AG04450 (cell line): ENCODE measurements at regions not wholly inside any gene's neighbourhood (a gene's known extent, or its start where the extent isn't known, plus 50 kb on each side); places are given as distances from the start of the nearest gene placed in this dataset.

Source experiments
- CTCF ChIA-PET: fragments of 300-600, 350-600 bp; formaldehyde crosslinking; extraction: SDS; loops from one replicate; lab custom pipeline; 2022; ENCODE audit warnings: antibody characterized with exemption, inconsistent platforms; lab: Charles Lee
- POLR2A ChIA-PET: fragments of 350-600 bp; formaldehyde crosslinking; extraction: SDS; loops from one replicate; lab custom pipeline; 2021; ENCODE audit warnings: antibody characterized with exemption, inconsistent platforms; lab: Yijun Ruan, JAX
- DNase-seq: peaks from one replicate; pipeline ENCODE4 v3.0.0-alpha.2; 2011; ENCODE audit warnings: low read depth, low spot score
- H3K27ac ChIP-seq: one replicate; pipeline ENCODE4 v1.5.1; 2012; ENCODE audit warnings: low read depth, low read length, control low read depth
- H3K27me3 ChIP-seq: one replicate; pipeline ENCODE4 v1.6.0; 2012; ENCODE audit warnings: low read length; ENCODE audit not compliant: control insufficient read depth, insufficient read depth
- H3K4me3 ChIP-seq: 2 replicates; pipeline ENCODE4 v1.5.1; 2011; ENCODE audit warnings: mild to moderate bottlenecking, low read depth, low read length, control low read depth
- H3K9me3 ChIP-seq: 2 replicates; pipeline ENCODE4 v1.5.1; 2012; ENCODE audit warnings: low read length; ENCODE audit not compliant: control insufficient read depth, insufficient read depth
- CTCF ChIP-seq: IDR thresholded peaks from 2 replicates; pipeline ENCODE4 v1.5.1; 2011; ENCODE audit warnings: low read depth, low read length, control low read depth, inconsistent platforms

GRCh38 chr1:38454236-38454635, 405.3 kb downstream of the RRAGC start:
- no peak overlapping the region for H3K4me3 ChIP-seq
- no peaks in the 10 kb centered on the region for H3K27me3 ChIP-seq
- TF ChIP-seq CTCF = no peak
- no peak overlapping the region for H3K27ac ChIP-seq
- POLR2A ChIA-PET = no interaction called here
- no peak for DNase-seq
- no peaks in the 10 kb centered on the region for H3K9me3 ChIP-seq
- CTCF ChIA-PET = no interaction called here

GRCh38 chr1:38452246-38452645, 405.7 kb upstream of the POU3F1 start:
- ChIA-PET CTCF (interaction anchor here (0.6 kb wide), 1 partner anchor 760 kb away, joined by 4 read pairs; no protein-coding TSS in a partner anchor), POLR2A (no interaction called here)
- H3K27me3 ChIP-seq = no peaks in the 10 kb centered on the region
- H3K9me3 ChIP-seq = no peaks in the 10 kb centered on the region
- TF ChIP-seq CTCF = no peak
- DNase-seq = no peak
- H3K27ac ChIP-seq = no peak overlapping the region
- H3K4me3 ChIP-seq = no peak overlapping the region

- no peak for TF ChIP-seq CTCF
- no peak overlapping the region for H3K4me3 ChIP-seq
- H3K27ac ChIP-seq = no peak overlapping the region
- H3K27me3 ChIP-seq = no peaks in the 10 kb centered on the region
- no peaks in the 10 kb centered on the region for H3K9me3 ChIP-seq
- CTCF ChIA-PET = no interaction called here
- no peak for DNase-seq
- POLR2A ChIA-PET = no interaction called here
Observed at GRCh38 chr1:38451541-38451993, 405.0 kb upstream of the POU3F1 start.

GRCh38 chr1:38448893-38449292, 402.3 kb upstream of the POU3F1 start:
- Histone ChIP-seq H3K9me3 (no peaks in the 10 kb centered on the region), H3K27ac (no peak overlapping the region), H3K4me3 (no peak overlapping the region), H3K27me3 (no peaks in the 10 kb centered on the region)
- POLR2A ChIA-PET = no interaction called here
- no peak for DNase-seq
- CTCF ChIA-PET = no interaction called here
- no peak for TF ChIP-seq CTCF

GRCh38 chr1:38446936-38447335, 400.3 kb upstream of the POU3F1 start:
- no peaks in the 10 kb centered on the region for H3K27me3 ChIP-seq
- POLR2A ChIA-PET = no interaction called here
- no peak overlapping the region for H3K27ac ChIP-seq
- no peak overlapping the region for H3K4me3 ChIP-seq
- H3K9me3 ChIP-seq = no peaks in the 10 kb centered on the region
- DNase-seq = no peak
- TF ChIP-seq CTCF = no peak
- CTCF ChIA-PET = no interaction called here
